Thyroid gland (tissue), 4 donors: ENCODE measurements at regions not wholly inside any gene's neighbourhood (a gene's known extent, or its start where the extent isn't known, plus 50 kb on each side); places are given as distances from the start of the nearest gene placed in this dataset.

Source experiments
- DNase-seq, 2 donors: peaks; one replicate each; pipeline ENCODE4 v3.0.0-alpha.2; 2019
- H3K27ac ChIP-seq, 3 donors: fragments of 200-600 bp; sonication (generic); 1 replicate in 2 of 3; 2 replicates in 1 of 3; pipeline ENCODE4 v1.5.1; 2016 to 2019; ENCODE audit warnings: mild to moderate bottlenecking in 1 of 3, moderate library complexity in 1 of 3
- H3K27me3 ChIP-seq: fragments of 200-600 bp; sonication (generic); one replicate; pipeline ENCODE4 v1.5.1; 2019
- H3K36me3 ChIP-seq, 2 donors: fragments of 200-600 bp; sonication (generic); one replicate each; pipeline ENCODE4 v1.5.1; 2016 to 2019
- H3K4me1 ChIP-seq, 2 donors: fragments of 200-600 bp; sonication (generic); one replicate each; pipeline ENCODE4 v1.5.1; 2017 to 2019
- H3K4me3 ChIP-seq, 3 donors: fragments of 200-600 bp; sonication (generic); replicated peaks in 1 of 3; 1 replicate in 2 of 3; 2 replicates in 1 of 3; pipeline ENCODE4 v1.5.1; 2016; ENCODE audit warnings: mild to moderate bottlenecking in 1 of 3
- H3K9me3 ChIP-seq: fragments of 200-600 bp; sonication (generic); one replicate; pipeline ENCODE4 v1.5.1; 2017
- CTCF ChIP-seq, 6 experiments: fragments of 200-600 bp in 3 of 6; fragments of 450-650 bp in 3 of 6; sonication (generic) in 3 of 6; IDR thresholded peaks; one replicate each; pipeline ENCODE4 v1.5.1; 2016 to 2019; ENCODE audit warnings: antibody characterized with exemption in 6 of 6, mild to moderate bottlenecking in 2 of 6, inconsistent platforms in 1 of 6, moderate library complexity in 1 of 6
- POLR2A ChIP-seq, 2 donors: fragments of 450-650 bp; IDR thresholded peaks; one replicate each; pipeline ENCODE4 v1.6.1; 2017; ENCODE audit warnings: antibody characterized with exemption in 2 of 2, mild to moderate bottlenecking in 2 of 2, moderate library complexity in 1 of 2
- WGBS, 2 donors: methylation state at CpG; one replicate each; pipeline ENCODE4 v1.1.5; 2017; 5-methylcytosine and 5-hydroxymethylcytosine counted together
- intact Hi-C: fragments of 100-400 bp; cut with DNase I; formaldehyde crosslinking; loops from one replicate; pipeline ENCODE4 v1.15.1; 2023

GRCh38 chr2:13676269-13676668 is 956.2 kb upstream of the LRATD1 start:
- TF ChIP-seq CTCF (IDR thresholded peaks at IDR 0.05) (no peak), POLR2A (IDR thresholded peaks at IDR 0.05) (no peak)
- H3K27ac ChIP-seq: no peak overlapping the region
- no peaks in the 10 kb centered on the region for H3K36me3 ChIP-seq
- H3K9me3 ChIP-seq: no peaks in the 10 kb centered on the region
- intact Hi-C loops: no loop called here
- H3K4me3 ChIP-seq: no peak overlapping the region
- no peaks in the 10 kb centered on the region for H3K27me3 ChIP-seq
- no peaks in the 10 kb centered on the region for H3K4me1 ChIP-seq
- WGBS, 2 donors: 73 to 81% methylated on average over 2 of the region's 2 CpGs
- no peak for DNase-seq

- no peaks in the 10 kb centered on the region for H3K36me3 ChIP-seq
- H3K27me3 ChIP-seq: no peaks in the 10 kb centered on the region
- H3K4me3 ChIP-seq: no peak overlapping the region
- no peak for TF ChIP-seq POLR2A (IDR thresholded peaks at IDR 0.05)
- no peak for TF ChIP-seq CTCF (IDR thresholded peaks at IDR 0.05)
- H3K9me3 ChIP-seq: no peaks in the 10 kb centered on the region
- intact Hi-C loops: no loop called here
- no peak overlapping the region for H3K27ac ChIP-seq
- no peaks in the 10 kb centered on the region for H3K4me1 ChIP-seq
- no peak for DNase-seq
These were observed 950.6 kb upstream of the LRATD1 start for GRCh38 chr2:13681936-13682335.

- no peaks in the 10 kb centered on the region for H3K36me3 ChIP-seq
- intact Hi-C loops: no loop called here
- H3K4me3 ChIP-seq: no peak overlapping the region
- WGBS, 2 donors: 51 to 55% methylated on average over 4 of the region's 4 CpGs
- TF ChIP-seq CTCF (IDR thresholded peaks at IDR 0.05): no peak
- TF ChIP-seq POLR2A (IDR thresholded peaks at IDR 0.05): no peak
- no peaks in the 10 kb centered on the region for H3K9me3 ChIP-seq
- no peak overlapping the region for H3K27ac ChIP-seq
- no peaks in the 10 kb centered on the region for H3K4me1 ChIP-seq
- no peaks in the 10 kb centered on the region for H3K27me3 ChIP-seq
- no peak for DNase-seq
These were observed 949.8 kb upstream of the LRATD1 start for GRCh38 chr2:13682540-13683272.

- DNase-seq: no peak
- Histone ChIP-seq H3K9me3 (no peaks in the 10 kb centered on the region), H3K4me3 (no peak overlapping the region), H3K27ac (no peak overlapping the region), H3K27me3 (no peaks in the 10 kb centered on the region), H3K36me3 (no peaks in the 10 kb centered on the region), H3K4me1 (no peaks in the 10 kb centered on the region)
- intact Hi-C loops: no loop called here
- WGBS, 2 donors: 86 to 90% methylated on average over 1 of the region's 1 CpG
- no peak for TF ChIP-seq POLR2A (IDR thresholded peaks at IDR 0.05)
- no peak for TF ChIP-seq CTCF (IDR thresholded peaks at IDR 0.05)
These were observed 946.3 kb upstream of the LRATD1 start for GRCh38 chr2:13686262-13686661.

- no peaks in the 10 kb centered on the region for H3K4me1 ChIP-seq
- no peak overlapping the region for H3K4me3 ChIP-seq
- H3K27ac ChIP-seq: no peak overlapping the region
- TF ChIP-seq POLR2A (IDR thresholded peaks at IDR 0.05): no peak
- TF ChIP-seq CTCF (IDR thresholded peaks at IDR 0.05): no peak
- intact Hi-C loops: no loop called here
- DNase-seq: no peak
- H3K36me3 ChIP-seq: no peaks in the 10 kb centered on the region
- no peaks in the 10 kb centered on the region for H3K9me3 ChIP-seq
- H3K27me3 ChIP-seq: no peaks in the 10 kb centered on the region
These were observed 937.8 kb upstream of the LRATD1 start for GRCh38 chr2:13694673-13695072.
